Neural progenitor cell (in vitro differentiated cells): ENCODE measurements at regions not wholly inside any gene's neighbourhood (a gene's known extent, or its start where the extent isn't known, plus 50 kb on each side); places are given as distances from the start of the nearest gene placed in this dataset.
A peak's percentile ranks its signal among the peaks of the same experiment; 100 is the strongest.

Experiments used
- DNase-seq: peaks from one replicate; pipeline ENCODE4 v3.0.0-alpha.2; 2016; ENCODE audit warnings: low spot score
- H2AFZ ChIP-seq: fragments of 200-600 bp; sonication (generic); replicated peaks from 2 replicates; pipeline ENCODE4 v1.6.1; 2016; ENCODE audit warnings: antibody characterized with exemption
- H3F3A ChIP-seq: fragments of 200-600 bp; sonication (generic); 2 replicates; pipeline ENCODE4 v1.6.1; 2016; ENCODE audit warnings: antibody characterized with exemption, low read depth
- H3K27ac ChIP-seq: fragments of 200-600 bp; sonication (generic); 2 replicates; pipeline ENCODE4 v1.5.1; 2016; ENCODE audit warnings: mild to moderate bottlenecking
- H3K27me3 ChIP-seq: fragments of 200-600 bp; sonication (generic); 2 replicates; pipeline ENCODE4 v1.6.1; 2016; ENCODE audit warnings: mild to moderate bottlenecking, moderate library complexity
- H3K36me3 ChIP-seq: fragments of 200-600 bp; sonication (generic); 2 replicates; pipeline ENCODE4 v1.5.1; 2016
- H3K4me1 ChIP-seq: fragments of 200-600 bp; sonication (generic); 2 replicates; pipeline ENCODE4 v1.6.1; 2016; ENCODE audit warnings: mixed run types
- H3K4me2 ChIP-seq: fragments of 200-600 bp; sonication (generic); 2 replicates; pipeline ENCODE4 v1.6.1; 2016
- H3K4me3 ChIP-seq: fragments of 200-600 bp; sonication (generic); 2 replicates; pipeline ENCODE4 v1.5.1; 2016
- H3K79me2 ChIP-seq: fragments of 200-600 bp; sonication (generic); 2 replicates; pipeline ENCODE4 v1.6.1; 2016; ENCODE audit warnings: low read depth
- H3K9ac ChIP-seq: fragments of 200-600 bp; sonication (generic); 2 replicates; pipeline ENCODE4 v1.6.1; 2016
- H3K9me3 ChIP-seq: fragments of 200-600 bp; sonication (generic); 2 replicates; pipeline ENCODE4 v1.5.1; 2016; ENCODE audit warnings: low read depth
- H4K20me1 ChIP-seq: fragments of 200-600 bp; sonication (generic); 2 replicates; pipeline ENCODE4 v1.6.1; 2016; ENCODE audit warnings: low read depth
- H3K27ac Mint-ChIP-seq: 3 replicates; pipeline ENCODE4 v1.8.0; 2021; ENCODE audit warnings: mixed read lengths
- H3K27me3 Mint-ChIP-seq: 2 replicates; pipeline ENCODE4 v1.8.0; 2022; ENCODE audit warnings: low read depth, mild to moderate bottlenecking, inconsistent platforms, moderate library complexity, mixed read lengths; ENCODE audit not compliant: insufficient read depth
- H3K36me3 Mint-ChIP-seq: 3 replicates; pipeline ENCODE4 v1.8.0; 2021; ENCODE audit warnings: mixed read lengths
- H3K4me1 Mint-ChIP-seq: 3 replicates; pipeline ENCODE4 v1.8.0; 2021; ENCODE audit warnings: mixed read lengths
- H3K4me3 Mint-ChIP-seq: 3 replicates; pipeline ENCODE4 v1.8.0; 2021; ENCODE audit warnings: mild to moderate bottlenecking, moderate library complexity, mixed read lengths
- H3K9me3 Mint-ChIP-seq: 3 replicates; pipeline ENCODE4 v1.8.0; 2020; ENCODE audit warnings: mixed read lengths
- EZH2 ChIP-seq: fragments of 200-600 bp; sonication (generic); IDR thresholded peaks from 2 replicates; pipeline ENCODE4 v1.6.1; 2017; ENCODE audit warnings: antibody characterized with exemption, mild to moderate bottlenecking, moderate library complexity
- EZH2phosphoT487 ChIP-seq: fragments of 200-600 bp; sonication (generic); IDR thresholded peaks from 2 replicates; pipeline ENCODE4 v1.6.1; 2017; ENCODE audit warnings: antibody characterized with exemption
- TF ChIP-seq, protein P1 (sequence below): fragments of 200-600 bp; sonication (generic); IDR thresholded peaks from 2 replicates; pipeline ENCODE4 v1.5.1; 2017; ENCODE audit warnings: antibody characterized with exemption, mild to moderate bottlenecking

DNA sequence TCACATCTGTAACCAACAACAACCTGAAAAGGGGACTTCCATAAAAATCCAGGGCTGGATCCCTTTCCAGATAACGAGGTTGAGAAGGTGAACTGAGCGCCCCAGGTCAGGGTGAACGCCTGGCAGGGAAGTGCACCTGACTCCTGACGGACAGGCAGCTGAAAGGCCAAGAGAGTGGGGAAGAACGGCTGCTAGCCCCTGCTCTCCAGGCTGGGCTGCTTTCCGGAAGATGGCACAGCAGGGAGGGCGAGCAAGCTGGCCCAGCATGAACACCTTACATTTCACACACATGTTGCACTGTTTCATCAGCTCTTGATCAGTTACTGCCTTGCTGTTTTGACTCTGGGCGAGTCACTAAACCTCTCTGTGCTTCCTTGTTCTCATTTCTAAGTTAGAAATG is 127.2 kb upstream of the IQSEC1 start:
- Histone ChIP-seq H4K20me1 (no peaks in the 10 kb centered on the region), H3K27me3 (no peaks in the 10 kb centered on the region), H3K9ac (no peak overlapping the region), H3K27ac (no peak overlapping the region), H3K4me3 (no peak overlapping the region), H3K4me2 (no peak overlapping the region), H3K4me1 (no peaks in the 10 kb centered on the region), H2AFZ (no peak overlapping the region), H3K9me3 (no peaks in the 10 kb centered on the region), H3K79me2 (no peaks in the 10 kb centered on the region), H3K36me3 (no peaks in the 10 kb centered on the region), H3F3A (no peaks in the 10 kb centered on the region)
- Mint-ChIP-seq H3K27ac (peak overlapping the region; percentile 12), H3K9me3 (no peaks in the 10 kb centered on the region), H3K27me3 (peaks cover 8% of the 10 kb centered on the region), H3K4me1 (peaks cover 29% of the 10 kb centered on the region), H3K36me3 (no peaks in the 10 kb centered on the region), H3K4me3 (no peak overlapping the region)
- DNase-seq: no peak
- no peak for TF ChIP-seq EZH2phosphoT487
- TF ChIP-seq, protein P1, sequence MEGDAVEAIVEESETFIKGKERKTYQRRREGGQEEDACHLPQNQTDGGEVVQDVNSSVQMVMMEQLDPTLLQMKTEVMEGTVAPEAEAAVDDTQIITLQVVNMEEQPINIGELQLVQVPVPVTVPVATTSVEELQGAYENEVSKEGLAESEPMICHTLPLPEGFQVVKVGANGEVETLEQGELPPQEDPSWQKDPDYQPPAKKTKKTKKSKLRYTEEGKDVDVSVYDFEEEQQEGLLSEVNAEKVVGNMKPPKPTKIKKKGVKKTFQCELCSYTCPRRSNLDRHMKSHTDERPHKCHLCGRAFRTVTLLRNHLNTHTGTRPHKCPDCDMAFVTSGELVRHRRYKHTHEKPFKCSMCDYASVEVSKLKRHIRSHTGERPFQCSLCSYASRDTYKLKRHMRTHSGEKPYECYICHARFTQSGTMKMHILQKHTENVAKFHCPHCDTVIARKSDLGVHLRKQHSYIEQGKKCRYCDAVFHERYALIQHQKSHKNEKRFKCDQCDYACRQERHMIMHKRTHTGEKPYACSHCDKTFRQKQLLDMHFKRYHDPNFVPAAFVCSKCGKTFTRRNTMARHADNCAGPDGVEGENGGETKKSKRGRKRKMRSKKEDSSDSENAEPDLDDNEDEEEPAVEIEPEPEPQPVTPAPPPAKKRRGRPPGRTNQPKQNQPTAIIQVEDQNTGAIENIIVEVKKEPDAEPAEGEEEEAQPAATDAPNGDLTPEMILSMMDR: no peak
- TF ChIP-seq EZH2: no peak

DNA sequence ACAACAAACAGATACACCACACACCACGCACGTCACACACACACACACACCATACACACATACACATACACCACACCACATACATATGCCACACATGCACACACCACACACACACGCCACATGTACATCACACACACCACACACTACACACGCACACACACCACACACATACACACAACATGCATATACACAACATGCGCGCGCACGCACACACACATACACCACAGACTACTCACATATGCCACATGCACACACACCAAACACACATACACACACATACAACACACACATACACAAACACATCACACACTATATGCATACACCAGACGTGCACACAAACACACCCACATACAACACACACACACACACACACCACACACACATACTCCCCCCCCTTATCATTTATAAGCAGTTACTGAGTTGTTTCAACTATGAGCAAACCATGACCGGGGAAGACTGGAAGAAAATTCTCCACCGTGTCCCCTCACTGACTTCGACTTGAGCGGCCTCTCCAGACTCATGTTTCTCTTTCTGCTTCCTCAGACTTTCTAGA is 126.7 kb upstream of the IQSEC1 start:
- H3K4me1 Mint-ChIP-seq: peaks cover 34% of the 10 kb centered on the region
- Histone ChIP-seq H2AFZ (no peak overlapping the region), H3K27ac (no peak overlapping the region), H3F3A (no peaks in the 10 kb centered on the region), H3K4me2 (no peak overlapping the region), H3K27me3 (no peaks in the 10 kb centered on the region), H3K4me3 (no peak overlapping the region), H3K36me3 (no peaks in the 10 kb centered on the region), H3K9ac (no peak overlapping the region), H3K4me1 (no peaks in the 10 kb centered on the region), H3K79me2 (no peaks in the 10 kb centered on the region), H3K9me3 (no peaks in the 10 kb centered on the region), H4K20me1 (no peaks in the 10 kb centered on the region)
- H3K4me3 Mint-ChIP-seq: no peak overlapping the region
- TF ChIP-seq EZH2phosphoT487: no peak
- TF ChIP-seq, protein P1: no peak
- no peak for TF ChIP-seq EZH2
- H3K9me3 Mint-ChIP-seq: no peaks in the 10 kb centered on the region
- DNase-seq: no peak
- H3K36me3 Mint-ChIP-seq: no peaks in the 10 kb centered on the region
- H3K27ac Mint-ChIP-seq: peak overlapping the region; percentile 0
- peaks cover 8% of the 10 kb centered on the region for H3K27me3 Mint-ChIP-seq

DNA sequence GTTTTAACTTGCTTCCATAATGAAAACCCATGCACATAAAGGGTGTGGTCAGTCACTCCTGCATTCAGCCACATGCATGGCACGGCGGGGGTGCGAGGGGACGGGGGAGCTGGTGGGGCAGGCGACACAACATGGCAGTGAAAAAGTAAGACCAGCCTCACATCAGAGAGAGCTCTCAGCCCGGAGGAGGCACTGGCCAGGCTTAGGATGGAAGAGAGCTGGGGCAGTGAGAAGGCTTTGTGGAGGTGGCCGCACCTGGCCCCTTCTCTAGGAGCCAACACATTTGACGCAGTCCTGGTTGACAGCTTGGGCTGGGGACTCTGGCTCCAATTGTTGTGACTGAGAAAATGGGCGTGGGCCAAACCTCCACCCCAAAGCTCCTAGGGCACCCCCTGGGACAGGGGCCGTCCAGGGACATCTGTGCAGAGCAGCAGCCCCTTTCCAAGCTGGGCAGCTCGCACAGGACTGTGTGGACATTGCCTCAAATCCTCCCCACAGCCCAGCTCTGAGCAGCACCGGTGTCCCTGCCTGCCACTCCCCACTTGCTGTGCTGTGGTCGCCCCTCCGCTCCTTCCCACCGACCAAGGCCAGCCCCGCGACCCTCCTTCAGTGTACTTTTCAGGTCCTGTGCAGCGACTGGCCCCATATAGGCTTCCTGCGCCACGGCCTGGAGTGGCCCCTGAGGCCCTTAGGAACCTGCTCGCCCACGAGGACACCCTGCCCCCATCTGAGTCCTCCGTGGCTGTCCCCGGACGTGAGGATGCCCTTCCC is 126.0 kb upstream of the IQSEC1 start:
- no peak overlapping the region for H3K27ac Mint-ChIP-seq
- TF ChIP-seq, protein P1: no peak
- TF ChIP-seq EZH2phosphoT487 (no peak), EZH2 (no peak)
- H3K9me3 Mint-ChIP-seq: no peaks in the 10 kb centered on the region

More for the DNA sequence above, 126.0 kb upstream of the IQSEC1 start:
- no peak for DNase-seq
- Histone ChIP-seq H3K27ac (no peak overlapping the region), H3K79me2 (no peaks in the 10 kb centered on the region), H3K9me3 (no peaks in the 10 kb centered on the region), H2AFZ (no peak overlapping the region), H3K4me3 (no peak overlapping the region), H3K4me2 (no peak overlapping the region), H3K9ac (no peak overlapping the region), H4K20me1 (peaks cover 2% of the 10 kb centered on the region), H3F3A (no peaks in the 10 kb centered on the region), H3K4me1 (peaks cover 1% of the 10 kb centered on the region), H3K27me3 (no peaks in the 10 kb centered on the region), H3K36me3 (no peaks in the 10 kb centered on the region)
- Mint-ChIP-seq H3K4me1 (peaks cover 38% of the 10 kb centered on the region), H3K36me3 (no peaks in the 10 kb centered on the region), H3K27me3 (peaks cover 8% of the 10 kb centered on the region), H3K4me3 (no peak overlapping the region)
